ENCODE measurements at regions not wholly inside any gene's neighbourhood (a gene's known extent, or its start where the extent isn't known, plus 50 kb on each side); places are given as distances from the start of the nearest gene placed in this dataset.

GRCh38 chr3:110774496-110775265 is 296.9 kb upstream of the NECTIN3 start:
- peak; percentile 25 for DNase-seq

- no peak for DNase-seq
Observed at GRCh38 chr3:110779581-110779980, 292.0 kb upstream of the NECTIN3 start.

GRCh38 chr3:110783541-110783940 is 288.1 kb upstream of the NECTIN3 start:
- no peak for DNase-seq

GRCh38 chr3:110788794-110789193 is 282.8 kb upstream of the NECTIN3 start:
- DNase-seq, result no peak

GRCh38 chr3:110789315-110789714 is 282.3 kb upstream of the NECTIN3 start:
- peak; percentile 83 for DNase-seq

- no peak for DNase-seq
Observed at GRCh38 chr3:110790631-110791030, 281.0 kb upstream of the NECTIN3 start.

- DNase-seq, result no peak
Observed at GRCh38 chr3:110791995-110792686, 279.5 kb upstream of the NECTIN3 start.

GRCh38 chr3:110793611-110794010 is 278.0 kb upstream of the NECTIN3 start:
- DNase-seq, result no peak

- DNase-seq, result no peak
Observed at GRCh38 chr3:110795163-110795562, 276.5 kb upstream of the NECTIN3 start.

- DNase-seq, result peak; percentile 56
Observed at GRCh38 chr3:110799271-110799670, 272.3 kb upstream of the NECTIN3 start.

GRCh38 chr3:110804856-110805255 is 266.8 kb upstream of the NECTIN3 start:
- no peak for DNase-seq

- no peak for DNase-seq
Observed at GRCh38 chr3:110806924-110807323, 264.7 kb upstream of the NECTIN3 start.

GRCh38 chr3:110808630-110809029 is 263.0 kb upstream of the NECTIN3 start:
- DNase-seq, result no peak

GRCh38 chr3:110810356-110810755 is 261.3 kb upstream of the NECTIN3 start:
- DNase-seq, result no peak

- DNase-seq, result no peak
Observed at GRCh38 chr3:110811050-110811449, 260.6 kb upstream of the NECTIN3 start.

GRCh38 chr3:110813541-110813940 is 258.1 kb upstream of the NECTIN3 start:
- no peak for DNase-seq

GRCh38 chr3:110814170-110815007 is 257.2 kb upstream of the NECTIN3 start:
- peak; percentile 92 for DNase-seq

GRCh38 chr3:110815008-110815583 is 256.5 kb upstream of the NECTIN3 start:
- peak; percentile 88 for DNase-seq

- DNase-seq, result no peak
Observed at GRCh38 chr3:110816008-110816407, 255.6 kb upstream of the NECTIN3 start.

- DNase-seq, result peak; percentile 48
Observed at GRCh38 chr3:110821586-110821985, 250.0 kb upstream of the NECTIN3 start.

GRCh38 chr3:110822971-110823370 is 248.6 kb upstream of the NECTIN3 start:
- DNase-seq, result no peak

GRCh38 chr3:110846971-110847370 is 224.6 kb upstream of the NECTIN3 start:
- DNase-seq, result no peak

- DNase-seq, result no peak
Observed at GRCh38 chr3:110849064-110849463, 222.6 kb upstream of the NECTIN3 start.

All from EL (cell line).